ENCODE measurements at regions not wholly inside any gene's neighbourhood (a gene's known extent, or its start where the extent isn't known, plus 50 kb on each side); places are given as distances from the start of the nearest gene placed in this dataset.
A peak's percentile ranks its signal among the peaks of the same experiment; 100 is the strongest.

DNA sequence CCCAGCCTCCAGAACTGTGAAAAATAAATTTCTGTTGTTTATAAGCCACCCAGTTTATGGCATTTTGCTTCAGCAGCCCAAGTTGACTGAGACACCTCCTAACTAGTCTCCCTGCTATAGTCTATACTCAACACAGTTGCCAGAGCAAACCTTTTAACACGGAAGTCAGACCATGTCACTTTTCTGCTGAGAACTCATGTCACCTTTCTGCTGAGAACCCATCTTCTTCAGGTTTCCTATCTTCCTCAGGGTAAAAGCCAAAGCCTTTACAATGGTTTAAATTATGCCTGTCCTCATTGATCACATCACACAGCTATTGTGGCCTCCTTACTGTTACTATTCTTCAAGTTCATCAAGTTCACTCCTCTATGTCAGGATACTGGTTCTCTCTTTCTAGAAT, 74.3 kb upstream of the SOX6 start:
- ChIA-PET POLR2A (no interaction called here), CTCF (no interaction called here)
- no peaks in the 10 kb centered on the region for H3K36me3 ChIP-seq (ENCODE audit: control insufficient read depth in 2 of 2, insufficient read depth in 1 of 2, low read length in 2 of 2)
- no peaks in the 10 kb centered on the region for H3K4me1 ChIP-seq (ENCODE audit: control insufficient read depth, insufficient read depth, low read length)
- no peak overlapping the region for H3K4me3 ChIP-seq (ENCODE audit: low read depth, low read length)
- TF ChIP-seq GLI2 (tag by site-specific recombination; IDR thresholded peaks at IDR 0.05; ENCODE audit: borderline replicate concordance, low read depth) (no peak), SETDB1 (IDR thresholded peaks at IDR 0.05; ENCODE audit: insufficient read length, low read length) (peak; percentile 31), GLI4 (tag by site-specific recombination; IDR thresholded peaks at IDR 0.05) (no peak), ZNF202 (tag by site-specific recombination; IDR thresholded peaks at IDR 0.05; ENCODE audit: borderline replicate concordance) (no peak), ZNF274 (IDR thresholded peaks at IDR 0.05; ENCODE audit: low read length) (no peak), ZNF274 (tag by site-specific recombination; IDR thresholded peaks at IDR 0.05; ENCODE audit: borderline replicate concordance) (peak; percentile 87; the same call in 1 of the 2 replicates)
- TF ChIP-seq, protein P1, sequence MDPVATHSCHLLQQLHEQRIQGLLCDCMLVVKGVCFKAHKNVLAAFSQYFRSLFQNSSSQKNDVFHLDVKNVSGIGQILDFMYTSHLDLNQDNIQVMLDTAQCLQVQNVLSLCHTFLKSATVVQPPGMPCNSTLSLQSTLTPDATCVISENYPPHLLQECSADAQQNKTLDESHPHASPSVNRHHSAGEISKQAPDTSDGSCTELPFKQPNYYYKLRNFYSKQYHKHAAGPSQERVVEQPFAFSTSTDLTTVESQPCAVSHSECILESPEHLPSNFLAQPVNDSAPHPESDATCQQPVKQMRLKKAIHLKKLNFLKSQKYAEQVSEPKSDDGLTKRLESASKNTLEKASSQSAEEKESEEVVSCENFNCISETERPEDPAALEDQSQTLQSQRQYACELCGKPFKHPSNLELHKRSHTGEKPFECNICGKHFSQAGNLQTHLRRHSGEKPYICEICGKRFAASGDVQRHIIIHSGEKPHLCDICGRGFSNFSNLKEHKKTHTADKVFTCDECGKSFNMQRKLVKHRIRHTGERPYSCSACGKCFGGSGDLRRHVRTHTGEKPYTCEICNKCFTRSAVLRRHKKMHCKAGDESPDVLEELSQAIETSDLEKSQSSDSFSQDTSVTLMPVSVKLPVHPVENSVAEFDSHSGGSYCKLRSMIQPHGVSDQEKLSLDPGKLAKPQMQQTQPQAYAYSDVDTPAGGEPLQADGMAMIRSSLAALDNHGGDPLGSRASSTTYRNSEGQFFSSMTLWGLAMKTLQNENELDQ (tag by site-specific recombination; IDR thresholded peaks at IDR 0.05; ENCODE audit: low read depth): no peak
- no peaks in the 10 kb centered on the region for H3K9me3 ChIP-seq (ENCODE audit: control insufficient read depth, insufficient read depth, low read depth, low read length)
- no peak overlapping the region for H3K27ac ChIP-seq (ENCODE audit: extremely low read depth, low read depth, low read length)

DNA sequence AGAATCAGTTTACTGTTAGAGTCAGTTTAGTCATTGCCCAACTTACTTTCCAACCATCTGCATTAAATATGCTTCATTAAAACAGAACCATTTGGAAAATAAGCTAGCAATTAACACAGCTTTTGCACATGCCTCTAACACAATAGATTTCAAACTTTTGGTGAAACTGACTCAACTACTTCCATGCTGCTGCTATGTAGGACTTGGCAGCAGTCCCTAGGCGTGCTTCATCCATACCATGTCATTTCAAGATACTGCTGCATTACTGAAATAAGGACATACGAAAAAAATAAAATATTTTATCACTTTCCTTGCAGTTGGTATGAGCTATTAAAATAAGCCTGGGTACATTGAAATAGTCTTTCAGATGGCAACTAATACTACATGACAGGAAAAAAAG, 65.5 kb upstream of the SOX6 start:
- Histone ChIP-seq H3K9me3 (ENCODE audit: control insufficient read depth, insufficient read depth, low read depth, low read length) (no peaks in the 10 kb centered on the region), H3K36me3 (ENCODE audit: control insufficient read depth in 2 of 2, insufficient read depth in 1 of 2, low read length in 2 of 2) (no peaks in the 10 kb centered on the region), H3K27ac (ENCODE audit: extremely low read depth, low read depth, low read length) (no peak overlapping the region), H3K4me1 (ENCODE audit: control insufficient read depth, insufficient read depth, low read length) (no peaks in the 10 kb centered on the region), H3K4me3 (ENCODE audit: low read depth, low read length) (no peak overlapping the region)
- ChIA-PET CTCF (no interaction called here), POLR2A (no interaction called here)
- TF ChIP-seq KLF9 (tag by site-specific recombination; IDR thresholded peaks at IDR 0.05; ENCODE audit: low read depth): no peak
- TF ChIP-seq, protein P2, sequence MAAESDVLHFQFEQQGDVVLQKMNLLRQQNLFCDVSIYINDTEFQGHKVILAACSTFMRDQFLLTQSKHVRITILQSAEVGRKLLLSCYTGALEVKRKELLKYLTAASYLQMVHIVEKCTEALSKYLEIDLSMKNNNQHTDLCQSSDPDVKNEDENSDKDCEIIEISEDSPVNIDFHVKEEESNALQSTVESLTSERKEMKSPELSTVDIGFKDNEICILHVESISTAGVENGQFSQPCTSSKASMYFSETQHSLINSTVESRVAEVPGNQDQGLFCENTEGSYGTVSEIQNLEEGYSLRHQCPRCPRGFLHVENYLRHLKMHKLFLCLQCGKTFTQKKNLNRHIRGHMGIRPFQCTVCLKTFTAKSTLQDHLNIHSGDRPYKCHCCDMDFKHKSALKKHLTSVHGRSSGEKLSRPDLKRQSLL (tag by site-specific recombination; IDR thresholded peaks at IDR 0.05): no peak
- no peak for TF ChIP-seq ZFP41 (tag by site-specific recombination; IDR thresholded peaks at IDR 0.05; ENCODE audit: borderline replicate concordance)
- no peak for TF ChIP-seq ZNF704 (tag by site-specific recombination; IDR thresholded peaks at IDR 0.05)
- TF ChIP-seq, protein P3, sequence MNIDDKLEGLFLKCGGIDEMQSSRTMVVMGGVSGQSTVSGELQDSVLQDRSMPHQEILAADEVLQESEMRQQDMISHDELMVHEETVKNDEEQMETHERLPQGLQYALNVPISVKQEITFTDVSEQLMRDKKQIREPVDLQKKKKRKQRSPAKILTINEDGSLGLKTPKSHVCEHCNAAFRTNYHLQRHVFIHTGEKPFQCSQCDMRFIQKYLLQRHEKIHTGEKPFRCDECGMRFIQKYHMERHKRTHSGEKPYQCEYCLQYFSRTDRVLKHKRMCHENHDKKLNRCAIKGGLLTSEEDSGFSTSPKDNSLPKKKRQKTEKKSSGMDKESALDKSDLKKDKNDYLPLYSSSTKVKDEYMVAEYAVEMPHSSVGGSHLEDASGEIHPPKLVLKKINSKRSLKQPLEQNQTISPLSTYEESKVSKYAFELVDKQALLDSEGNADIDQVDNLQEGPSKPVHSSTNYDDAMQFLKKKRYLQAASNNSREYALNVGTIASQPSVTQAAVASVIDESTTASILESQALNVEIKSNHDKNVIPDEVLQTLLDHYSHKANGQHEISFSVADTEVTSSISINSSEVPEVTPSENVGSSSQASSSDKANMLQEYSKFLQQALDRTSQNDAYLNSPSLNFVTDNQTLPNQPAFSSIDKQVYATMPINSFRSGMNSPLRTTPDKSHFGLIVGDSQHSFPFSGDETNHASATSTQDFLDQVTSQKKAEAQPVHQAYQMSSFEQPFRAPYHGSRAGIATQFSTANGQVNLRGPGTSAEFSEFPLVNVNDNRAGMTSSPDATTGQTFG (tag by site-specific recombination; IDR thresholded peaks at IDR 0.05; ENCODE audit: borderline replicate concordance): no peak
- no peak for TF ChIP-seq ZNF292 (tag by site-specific recombination; IDR thresholded peaks at IDR 0.05; ENCODE audit: borderline replicate concordance, low read depth)
- no peak for TF ChIP-seq ZBTB48 (tag by site-specific recombination; IDR thresholded peaks at IDR 0.05)
- no peak for TF ChIP-seq ZNF645 (tag by site-specific recombination; IDR thresholded peaks at IDR 0.05)
- TF ChIP-seq SCRT2 (tag by site-specific recombination; IDR thresholded peaks at IDR 0.05): no peak
- no peak for TF ChIP-seq ZNF324 (tag by site-specific recombination; IDR thresholded peaks at IDR 0.05)
- no peak for TF ChIP-seq ZNF600 (tag by site-specific recombination; IDR thresholded peaks at IDR 0.05)
- TF ChIP-seq ZNF426 (tag by site-specific recombination; IDR thresholded peaks at IDR 0.05): no peak
- TF ChIP-seq PBX3 (CRISPR knock-in tag; IDR thresholded peaks at IDR 0.05): no peak
- TF ChIP-seq ZNF585B (tag by site-specific recombination; IDR thresholded peaks at IDR 0.05): no peak
- TF ChIP-seq ZNF610 (tag by site-specific recombination; IDR thresholded peaks at IDR 0.05; ENCODE audit: borderline replicate concordance): no peak
- no peak for TF ChIP-seq ZNF10 (tag by site-specific recombination; IDR thresholded peaks at IDR 0.05)
- no peak for TF ChIP-seq ZNF561 (tag by site-specific recombination; IDR thresholded peaks at IDR 0.05; ENCODE audit: borderline replicate concordance)
